ENCODE measurements at regions not wholly inside any gene's neighbourhood (a gene's known extent, or its start where the extent isn't known, plus 50 kb on each side); places are given as distances from the start of the nearest gene placed in this dataset.
"Not testable (repeated sequence)": the region's sequence is repeated elsewhere in the genome, so short reads cannot be mapped to it uniquely, and the experiment has no call there.

DNA sequence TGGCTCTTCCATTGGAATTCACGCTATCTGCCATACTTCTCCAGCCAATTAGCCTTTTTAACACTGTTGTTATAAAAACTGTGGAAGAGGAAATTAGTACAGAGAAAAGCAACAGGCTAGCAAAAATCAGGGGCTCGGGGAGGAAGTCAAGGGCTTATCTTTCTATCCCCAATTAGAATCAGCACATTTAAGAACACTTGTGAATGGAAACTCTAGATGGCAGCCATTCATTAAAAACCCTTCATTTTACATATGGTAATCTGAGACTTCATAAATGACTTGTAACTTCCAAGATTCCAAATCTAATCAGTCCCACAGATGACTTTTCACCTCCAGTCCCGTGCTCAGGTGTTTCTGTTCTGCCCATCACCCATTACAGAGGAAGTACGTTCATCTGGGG, 330.5 kb downstream of the CNTNAP3B start:
- H3K4me3 Mint-ChIP-seq; H3K27ac Mint-ChIP-seq; H3K9me3 ChIP-seq (ENCODE audit: control insufficient read depth, low read length); H3K27me3 ChIP-seq (ENCODE audit: control insufficient read depth, insufficient read depth, low read length, poor library complexity, severe bottlenecking); H3K9me3 Mint-ChIP-seq; H3K27me3 Mint-ChIP-seq (ENCODE audit: insufficient read depth); H3K9ac ChIP-seq (ENCODE audit: extremely low read depth, low read length, poor library complexity, severe bottlenecking); DNase-seq; H3K36me3 ChIP-seq (ENCODE audit: control insufficient read depth, insufficient read depth, low read length); H3K4me3 ChIP-seq (ENCODE audit: low read length); H3K27ac ChIP-seq (ENCODE audit: low read depth, low read length); H3K36me3 Mint-ChIP-seq (ENCODE audit: low read depth); H3K4me1 ChIP-seq (ENCODE audit: control insufficient read depth, insufficient read depth, low read length); H3K4me1 Mint-ChIP-seq: not testable (repeated sequence)
- 90 to 100% methylated on average over 1 to 3 of the region's 4 CpGs for WGBS, 2 experiments (ENCODE audit: insufficient coverage in 1 of 2, insufficient read length in 1 of 2)

DNA sequence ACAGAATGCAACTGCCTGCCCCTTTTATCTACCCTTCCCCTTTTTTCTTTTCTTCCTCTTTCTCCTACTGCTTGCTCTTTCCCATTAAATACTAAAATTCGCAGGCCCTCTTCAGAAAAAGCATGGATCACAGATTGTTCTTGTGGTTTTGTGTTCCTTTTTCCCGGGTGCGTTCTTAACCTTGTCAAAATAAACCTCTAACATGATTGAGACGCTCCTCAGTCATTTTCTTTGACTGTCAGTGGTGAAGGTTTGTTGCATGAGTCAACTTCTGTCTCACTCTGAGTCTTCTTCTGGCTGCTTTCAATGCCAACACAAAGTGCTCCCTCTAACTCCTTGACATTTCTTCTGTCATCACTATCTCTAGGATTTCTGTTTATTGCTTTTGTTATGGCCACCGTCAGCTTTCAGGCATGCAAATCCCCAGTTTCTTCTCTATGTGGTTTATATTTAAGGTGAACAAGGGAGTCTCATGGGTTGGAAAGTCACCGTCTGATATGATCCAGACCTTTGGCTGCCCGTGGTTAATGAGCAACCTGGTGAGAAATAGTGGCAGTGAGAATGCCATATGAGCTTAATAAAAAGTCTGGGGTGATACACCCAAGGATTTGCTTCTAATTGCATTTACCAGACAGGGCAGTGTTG, 338.4 kb downstream of the CNTNAP3B start:
- not testable (repeated sequence) for DNase-seq; H3K4me3 ChIP-seq (ENCODE audit: low read length); H3K27ac ChIP-seq (ENCODE audit: low read depth, low read length); H3K9ac ChIP-seq (ENCODE audit: extremely low read depth, low read length, poor library complexity, severe bottlenecking); H3K4me1 ChIP-seq (ENCODE audit: control insufficient read depth, insufficient read depth, low read length); H3K9me3 ChIP-seq (ENCODE audit: control insufficient read depth, low read length); H3K36me3 ChIP-seq (ENCODE audit: control insufficient read depth, insufficient read depth, low read length); H3K27me3 ChIP-seq (ENCODE audit: control insufficient read depth, insufficient read depth, low read length, poor library complexity, severe bottlenecking); H3K27me3 Mint-ChIP-seq (ENCODE audit: insufficient read depth); H3K4me3 Mint-ChIP-seq; H3K9me3 Mint-ChIP-seq; H3K27ac Mint-ChIP-seq; H3K36me3 Mint-ChIP-seq (ENCODE audit: low read depth)
- 50 to 91% methylated on average over 2 to 5 of the region's 7 CpGs for WGBS, 2 experiments (ENCODE audit: insufficient coverage in 1 of 2, insufficient read length in 1 of 2)
- H3K4me1 Mint-ChIP-seq, result peaks cover 17% of the 10 kb centered on the region

DNA sequence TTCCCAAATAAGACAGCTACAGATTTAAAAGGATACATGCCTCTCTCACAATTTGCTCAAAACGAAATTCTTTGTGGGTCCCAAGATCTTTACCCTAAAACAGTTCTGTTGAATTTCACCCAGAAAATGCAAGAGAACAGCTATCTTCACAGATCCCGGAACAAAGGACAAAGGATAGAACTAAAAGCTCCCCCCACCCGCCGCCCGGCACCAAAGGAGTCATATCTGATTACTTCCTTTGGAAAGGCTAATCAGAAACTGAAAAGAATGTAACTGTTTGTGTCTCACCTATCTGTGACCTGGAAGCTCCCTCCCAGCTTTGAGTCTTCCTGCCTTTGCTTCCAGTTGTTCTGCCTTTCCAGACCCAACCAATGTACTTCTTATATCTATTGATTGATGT, 339.2 kb downstream of the CNTNAP3B start:
- H3K27me3 ChIP-seq (ENCODE audit: control insufficient read depth, insufficient read depth, low read length, poor library complexity, severe bottlenecking); H3K4me3 Mint-ChIP-seq; DNase-seq; H3K9me3 Mint-ChIP-seq; H3K9ac ChIP-seq (ENCODE audit: extremely low read depth, low read length, poor library complexity, severe bottlenecking); H3K27me3 Mint-ChIP-seq (ENCODE audit: insufficient read depth); H3K4me1 ChIP-seq (ENCODE audit: control insufficient read depth, insufficient read depth, low read length); H3K36me3 ChIP-seq (ENCODE audit: control insufficient read depth, insufficient read depth, low read length); H3K9me3 ChIP-seq (ENCODE audit: control insufficient read depth, low read length); H3K4me3 ChIP-seq (ENCODE audit: low read length); H3K36me3 Mint-ChIP-seq (ENCODE audit: low read depth): not testable (repeated sequence)
- Mint-ChIP-seq H3K27ac (peak overlapping the region; percentile 59), H3K4me1 (peaks cover 17% of the 10 kb centered on the region)
- peak overlapping the region; percentile 57 for H3K27ac ChIP-seq (ENCODE audit: low read depth, low read length)
- WGBS, 2 experiments (ENCODE audit: insufficient coverage in 1 of 2, insufficient read length in 1 of 2), result 36% methylated on average over 5 of the region's 5 CpGs; no CpG with 5 or more reads in 1 of the 2 experiments

DNA sequence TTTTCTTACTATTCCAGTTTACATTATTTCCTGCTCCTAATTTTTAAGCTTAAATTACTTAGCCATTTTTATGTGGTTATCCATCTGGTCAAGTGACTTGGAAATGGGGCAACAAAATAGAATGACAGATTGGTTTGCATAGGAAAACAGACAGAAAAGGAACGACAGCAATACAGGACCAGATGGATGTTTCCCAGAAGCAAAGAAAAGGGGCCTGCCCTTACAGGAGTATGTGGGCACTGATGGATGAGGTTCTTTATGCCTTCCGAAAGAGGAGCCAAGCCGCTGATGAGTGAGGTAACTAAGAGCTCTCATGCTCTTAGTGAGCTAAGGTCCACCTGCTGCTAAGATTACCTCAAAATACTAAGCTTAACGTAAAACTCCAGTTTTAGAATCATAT, 339.8 kb downstream of the CNTNAP3B start:
- not testable (repeated sequence) for H3K4me1 ChIP-seq (ENCODE audit: control insufficient read depth, insufficient read depth, low read length); H3K4me3 Mint-ChIP-seq; H3K27me3 Mint-ChIP-seq (ENCODE audit: insufficient read depth); H3K36me3 ChIP-seq (ENCODE audit: control insufficient read depth, insufficient read depth, low read length); H3K27me3 ChIP-seq (ENCODE audit: control insufficient read depth, insufficient read depth, low read length, poor library complexity, severe bottlenecking); H3K9me3 Mint-ChIP-seq; H3K4me3 ChIP-seq (ENCODE audit: low read length); H3K9me3 ChIP-seq (ENCODE audit: control insufficient read depth, low read length); H3K27ac Mint-ChIP-seq; H3K9ac ChIP-seq (ENCODE audit: extremely low read depth, low read length, poor library complexity, severe bottlenecking); H3K36me3 Mint-ChIP-seq (ENCODE audit: low read depth); DNase-seq
- WGBS, 2 experiments (ENCODE audit: insufficient coverage in 1 of 2, insufficient read length in 1 of 2), result no CpG with 5 or more reads among the region's 4 CpGs
- peaks cover 17% of the 10 kb centered on the region for H3K4me1 Mint-ChIP-seq
- H3K27ac ChIP-seq (ENCODE audit: low read depth, low read length), result peak overlapping the region; percentile 57

DNA sequence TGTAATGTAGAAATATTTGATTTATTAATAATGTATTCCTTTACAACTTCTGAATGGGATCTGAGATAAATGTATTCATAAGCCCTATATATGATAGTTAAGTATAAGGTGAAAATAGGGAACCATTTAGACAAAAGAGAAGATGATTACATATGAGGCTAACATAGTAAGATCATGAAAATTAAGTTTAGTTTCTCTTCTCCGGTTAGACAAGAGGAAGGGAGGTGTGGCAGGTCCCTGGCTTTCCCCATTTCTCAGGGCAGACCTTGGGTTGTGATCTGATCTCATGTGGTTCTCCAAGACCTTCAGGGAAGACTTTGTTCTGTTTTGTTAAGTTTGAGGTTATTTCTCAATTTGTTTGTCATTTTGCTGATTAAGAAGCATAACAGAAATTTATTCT, 341.3 kb downstream of the CNTNAP3B start:
- DNase-seq; H3K27me3 Mint-ChIP-seq (ENCODE audit: insufficient read depth); H3K27me3 ChIP-seq (ENCODE audit: control insufficient read depth, insufficient read depth, low read length, poor library complexity, severe bottlenecking); H3K9ac ChIP-seq (ENCODE audit: extremely low read depth, low read length, poor library complexity, severe bottlenecking); H3K36me3 Mint-ChIP-seq (ENCODE audit: low read depth); H3K9me3 ChIP-seq (ENCODE audit: control insufficient read depth, low read length); H3K27ac ChIP-seq (ENCODE audit: low read depth, low read length); H3K27ac Mint-ChIP-seq; H3K4me1 ChIP-seq (ENCODE audit: control insufficient read depth, insufficient read depth, low read length); H3K4me3 Mint-ChIP-seq; H3K36me3 ChIP-seq (ENCODE audit: control insufficient read depth, insufficient read depth, low read length); H3K4me3 ChIP-seq (ENCODE audit: low read length); H3K9me3 Mint-ChIP-seq: not testable (repeated sequence)
- peaks cover 17% of the 10 kb centered on the region for H3K4me1 Mint-ChIP-seq
- 70% methylated on average over 1 of the region's 1 CpG; no CpG with 5 or more reads in 1 of the 2 experiments for WGBS, 2 experiments (ENCODE audit: insufficient coverage in 1 of 2, insufficient read length in 1 of 2)

GRCh38 chr9:41787270-41787669, 342.0 kb downstream of the CNTNAP3B start:
- H3K4me3 ChIP-seq (ENCODE audit: low read length); H3K36me3 ChIP-seq (ENCODE audit: control insufficient read depth, insufficient read depth, low read length); DNase-seq; H3K9me3 Mint-ChIP-seq; H3K27me3 Mint-ChIP-seq (ENCODE audit: insufficient read depth); H3K4me3 Mint-ChIP-seq; H3K9ac ChIP-seq (ENCODE audit: extremely low read depth, low read length, poor library complexity, severe bottlenecking); H3K27ac ChIP-seq (ENCODE audit: low read depth, low read length); H3K27me3 ChIP-seq (ENCODE audit: control insufficient read depth, insufficient read depth, low read length, poor library complexity, severe bottlenecking); H3K36me3 Mint-ChIP-seq (ENCODE audit: low read depth); H3K9me3 ChIP-seq (ENCODE audit: control insufficient read depth, low read length); H3K27ac Mint-ChIP-seq; H3K4me1 ChIP-seq (ENCODE audit: control insufficient read depth, insufficient read depth, low read length): not testable (repeated sequence)
- 100% methylated on average over 1 of the region's 3 CpGs; no CpG with 5 or more reads in 1 of the 2 experiments for WGBS, 2 experiments (ENCODE audit: insufficient coverage in 1 of 2, insufficient read length in 1 of 2)
- peaks cover 17% of the 10 kb centered on the region for H3K4me1 Mint-ChIP-seq

- not testable (repeated sequence) for H3K27me3 Mint-ChIP-seq (ENCODE audit: insufficient read depth); H3K27ac ChIP-seq (ENCODE audit: low read depth, low read length); H3K4me1 ChIP-seq (ENCODE audit: control insufficient read depth, insufficient read depth, low read length); DNase-seq; H3K9ac ChIP-seq (ENCODE audit: extremely low read depth, low read length, poor library complexity, severe bottlenecking); H3K4me3 ChIP-seq (ENCODE audit: low read length); H3K9me3 Mint-ChIP-seq; H3K4me1 Mint-ChIP-seq; H3K9me3 ChIP-seq (ENCODE audit: control insufficient read depth, low read length); H3K4me3 Mint-ChIP-seq; H3K36me3 Mint-ChIP-seq (ENCODE audit: low read depth); H3K27ac Mint-ChIP-seq; H3K36me3 ChIP-seq (ENCODE audit: control insufficient read depth, insufficient read depth, low read length); H3K27me3 ChIP-seq (ENCODE audit: control insufficient read depth, insufficient read depth, low read length, poor library complexity, severe bottlenecking)
- 85 to 100% methylated on average over 4 to 7 of the region's 9 CpGs for WGBS, 2 experiments (ENCODE audit: insufficient coverage in 1 of 2, insufficient read length in 1 of 2)
Measured at GRCh38 chr9:41784006-41784405, 345.2 kb downstream of the CNTNAP3B start.

Data from endodermal cell (in vitro differentiated cells).